SK-N-SH treated with all-trans-retinoic acid at 6 μM for 48 hours (cell line): ENCODE measurements at regions not wholly inside any gene's neighbourhood (a gene's known extent, or its start where the extent isn't known, plus 50 kb on each side); places are given as distances from the start of the nearest gene placed in this dataset.
"Not testable (repeated sequence)": the region's sequence is repeated elsewhere in the genome, so short reads cannot be mapped to it uniquely, and the experiment has no call there.

Experiments
- ATAC-seq: fragments of 200-7000 bp; cut with Tn5 transposase; 3 replicates; pipeline ENCODE4 v1.9.1; 2020; ENCODE audit warnings: mild to moderate bottlenecking, moderate library complexity
- ARNTL ChIP-seq: fragments of 450-650 bp; formaldehyde crosslinking; IDR thresholded peaks from 2 replicates; pipeline ENCODE4 v1.5.0; 2020; ENCODE audit warnings: low read depth, mild to moderate bottlenecking, moderate library complexity, borderline replicate concordance
- BACH2 ChIP-seq: fragments of 250-450 bp; sonication (Bioruptor Pico); IDR thresholded peaks from 2 replicates; pipeline ENCODE4 v1.9.0; 2021; ENCODE audit warnings: mild to moderate bottlenecking, borderline replicate concordance
- CREB5 ChIP-seq: fragments of 250-450 bp; sonication (Bioruptor Pico); IDR thresholded peaks from 2 replicates; pipeline ENCODE4 v1.5.1; 2020; ENCODE audit warnings: low read depth, mild to moderate bottlenecking, moderate library complexity
- CSDC2 ChIP-seq: fragments of 250-450 bp; sonication (Bioruptor Pico); IDR thresholded peaks from 2 replicates; pipeline ENCODE4 v1.5.0; 2020; ENCODE audit warnings: mild to moderate bottlenecking, moderate library complexity
- CSRNP3 ChIP-seq: fragments of 250-450 bp; sonication (Bioruptor Pico); IDR thresholded peaks from 2 replicates; pipeline ENCODE4 v1.5.1; 2021; ENCODE audit warnings: mild to moderate bottlenecking, moderate library complexity
- ESRRG ChIP-seq: fragments of 250-450 bp; sonication (Bioruptor Pico); IDR thresholded peaks from 2 replicates; pipeline ENCODE4 v1.6.1; 2021; ENCODE audit warnings: mild to moderate bottlenecking
- GLIS3 ChIP-seq: fragments of 250-450 bp; sonication (Bioruptor Pico); IDR thresholded peaks from 2 replicates; pipeline ENCODE4 v1.5.0; 2020; ENCODE audit warnings: mild to moderate bottlenecking, moderate library complexity
- ISL1 ChIP-seq: fragments of 250-450 bp; sonication (Bioruptor Pico); IDR thresholded peaks from 2 replicates; pipeline ENCODE4 v2.1.2; 2022; ENCODE audit warnings: mild to moderate bottlenecking, moderate library complexity
- OSR1 ChIP-seq: fragments of 250-450 bp; sonication (Bioruptor Pico); IDR thresholded peaks from 2 replicates; pipeline ENCODE4 v1.8.0; 2022; ENCODE audit warnings: moderate library complexity, mild to moderate bottlenecking, inconsistent platforms
- PATZ1 ChIP-seq: fragments of 250-450 bp; sonication (Bioruptor Pico); IDR thresholded peaks from 2 replicates; pipeline ENCODE4 v1.8.0; 2020; ENCODE audit warnings: mild to moderate bottlenecking, moderate library complexity, borderline replicate concordance
- POU6F1 ChIP-seq: fragments of 250-450 bp; sonication (Bioruptor Pico); IDR thresholded peaks from 2 replicates; pipeline ENCODE4 v1.8.0; 2021; ENCODE audit warnings: low read depth, mild to moderate bottlenecking, moderate library complexity, borderline replicate concordance
- PPARA ChIP-seq: fragments of 250-450 bp; sonication (Bioruptor Pico); IDR thresholded peaks from 2 replicates; pipeline ENCODE4 v1.5.0; 2020; ENCODE audit warnings: mild to moderate bottlenecking, borderline replicate concordance
- RARB ChIP-seq: fragments of 250-450 bp; sonication (Bioruptor Pico); IDR thresholded peaks from 2 replicates; pipeline ENCODE4 v1.8.0; 2021; ENCODE audit warnings: mild to moderate bottlenecking, moderate library complexity
- SNAI2 ChIP-seq: fragments of 250-450 bp; sonication (Bioruptor Pico); IDR thresholded peaks from 2 replicates; pipeline ENCODE4 v1.5.0; 2020; ENCODE audit warnings: mild to moderate bottlenecking, moderate library complexity
- TCF4 ChIP-seq: fragments of 250-450 bp; sonication (Bioruptor Pico); IDR thresholded peaks from 2 replicates; pipeline ENCODE4 v1.8.0; 2021; ENCODE audit warnings: mild to moderate bottlenecking, moderate library complexity, borderline replicate concordance
- TOX ChIP-seq: fragments of 250-450 bp; sonication (Bioruptor Pico); IDR thresholded peaks from 2 replicates; pipeline ENCODE4 v1.8.0; 2021; ENCODE audit warnings: mild to moderate bottlenecking, moderate library complexity, borderline replicate concordance
- TSHZ2 ChIP-seq: fragments of 250-450 bp; sonication (Bioruptor Pico); IDR thresholded peaks from 2 replicates; pipeline ENCODE4 v1.5.0; 2020; ENCODE audit warnings: mild to moderate bottlenecking, moderate library complexity
- ZC3H10 ChIP-seq: fragments of 250-450 bp; sonication (Bioruptor Pico); IDR thresholded peaks from 2 replicates; pipeline ENCODE4 v1.5.1; 2021; ENCODE audit warnings: mild to moderate bottlenecking, moderate library complexity
- ZNF565 ChIP-seq: fragments of 450-650 bp; formaldehyde crosslinking; conservative IDR thresholded peaks from 2 replicates; pipeline ENCODE4 v1.5.0; 2020; ENCODE audit warnings: low read depth, mild to moderate bottlenecking, moderate library complexity
- ZNF70 ChIP-seq: fragments of 450-650 bp; formaldehyde crosslinking; IDR thresholded peaks from 2 replicates; pipeline ENCODE4 v1.5.0; 2020; ENCODE audit warnings: mild to moderate bottlenecking, moderate library complexity
- ZNF8 ChIP-seq: fragments of 450-650 bp; formaldehyde crosslinking; IDR thresholded peaks from 2 replicates; pipeline ENCODE4 v1.5.0; 2020; ENCODE audit warnings: mild to moderate bottlenecking, moderate library complexity

- TF ChIP-seq ZNF565 (CRISPR knock-in tag) (no peak), ARNTL (CRISPR knock-in tag) (no peak), CREB5 (no peak), PATZ1 (no peak), ISL1 (CRISPR knock-in tag) (no peak), POU6F1 (CRISPR knock-in tag) (no peak), TCF4 (no peak), RARB (CRISPR knock-in tag) (no peak), ZNF8 (CRISPR knock-in tag) (no peak), OSR1 (no peak), TOX (CRISPR knock-in tag) (no peak), ESRRG (CRISPR knock-in tag) (no peak), CSDC2 (no peak), GLIS3 (CRISPR knock-in tag) (no peak), ZNF70 (no peak), CSRNP3 (CRISPR knock-in tag) (no peak), TSHZ2 (CRISPR knock-in tag) (no peak), PPARA (CRISPR knock-in tag) (no peak), ZC3H10 (CRISPR knock-in tag) (no peak), SNAI2 (CRISPR knock-in tag) (no peak)
- no peak for ATAC-seq
Measured at GRCh38 chr5:114726131-114726530, 364.3 kb downstream of the KCNN2 start.

- TF ChIP-seq ISL1 (CRISPR knock-in tag) (no peak), ZNF8 (CRISPR knock-in tag) (no peak)
- ATAC-seq = no peak
Measured at GRCh38 chr5:114719268-114719667, 357.4 kb downstream of the KCNN2 start.

GRCh38 chr5:114716955-114717354 is 355.1 kb downstream of the KCNN2 start:
- ATAC-seq = no peak
- TF ChIP-seq ISL1 (CRISPR knock-in tag) (no peak), BACH2 (CRISPR knock-in tag) (no peak), ZC3H10 (CRISPR knock-in tag) (no peak), TCF4 (no peak)
- TF ChIP-seq, all 23 proteins: peak for 0

- not testable (repeated sequence) for ATAC-seq
Measured at GRCh38 chr5:114704225-114704893, 342.5 kb downstream of the KCNN2 start.
